ENCODE measurements at regions not wholly inside any gene's neighbourhood (a gene's known extent, or its start where the extent isn't known, plus 50 kb on each side); places are given as distances from the start of the nearest gene placed in this dataset.

GRCh38 chr2:47655563-47655880 lies 84.7 kb upstream of the KCNK12 start:
- DNase-seq, result no peak
- TF ChIP-seq POLR2A (IDR thresholded peaks at IDR 0.05) (no peak), EP300 (IDR thresholded peaks at IDR 0.05; ENCODE audit: low read depth) (no peak), POLR2AphosphoS5 (IDR thresholded peaks at IDR 0.05) (no peak)
- TF ChIP-seq, protein P1, sequence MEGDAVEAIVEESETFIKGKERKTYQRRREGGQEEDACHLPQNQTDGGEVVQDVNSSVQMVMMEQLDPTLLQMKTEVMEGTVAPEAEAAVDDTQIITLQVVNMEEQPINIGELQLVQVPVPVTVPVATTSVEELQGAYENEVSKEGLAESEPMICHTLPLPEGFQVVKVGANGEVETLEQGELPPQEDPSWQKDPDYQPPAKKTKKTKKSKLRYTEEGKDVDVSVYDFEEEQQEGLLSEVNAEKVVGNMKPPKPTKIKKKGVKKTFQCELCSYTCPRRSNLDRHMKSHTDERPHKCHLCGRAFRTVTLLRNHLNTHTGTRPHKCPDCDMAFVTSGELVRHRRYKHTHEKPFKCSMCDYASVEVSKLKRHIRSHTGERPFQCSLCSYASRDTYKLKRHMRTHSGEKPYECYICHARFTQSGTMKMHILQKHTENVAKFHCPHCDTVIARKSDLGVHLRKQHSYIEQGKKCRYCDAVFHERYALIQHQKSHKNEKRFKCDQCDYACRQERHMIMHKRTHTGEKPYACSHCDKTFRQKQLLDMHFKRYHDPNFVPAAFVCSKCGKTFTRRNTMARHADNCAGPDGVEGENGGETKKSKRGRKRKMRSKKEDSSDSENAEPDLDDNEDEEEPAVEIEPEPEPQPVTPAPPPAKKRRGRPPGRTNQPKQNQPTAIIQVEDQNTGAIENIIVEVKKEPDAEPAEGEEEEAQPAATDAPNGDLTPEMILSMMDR (IDR thresholded peaks at IDR 0.05), result no peak
- Histone ChIP-seq H3K27ac (no peak overlapping the region), H3K4me3 (no peak overlapping the region), H3K4me1 (peaks cover 0 to 8% (median 3%) of the 10 kb centered on the region in 4 donors), H3K9me3 (no peaks in the 10 kb centered on the region), H3K27me3 (no peaks in the 10 kb centered on the region), H3K36me3 (no peaks in the 10 kb centered on the region)
- WGBS, 2 donors (ENCODE audit: low coverage in 1 of 2), result 66 to 100% methylated on average over 1 to 2 of the region's 2 CpGs
- intact Hi-C loops (cut with DNase I; ENCODE audit: low total_unique reads) (no loop called here), in situ Hi-C loops (cut with MboI; ENCODE audit: low pct_ligation_motif_present in 1 of 4, low pct_unique_long_range_greater_than_20kb in 1 of 4, low sequenced_read_pairs in 3 of 4) (no loop called here)

DNA sequence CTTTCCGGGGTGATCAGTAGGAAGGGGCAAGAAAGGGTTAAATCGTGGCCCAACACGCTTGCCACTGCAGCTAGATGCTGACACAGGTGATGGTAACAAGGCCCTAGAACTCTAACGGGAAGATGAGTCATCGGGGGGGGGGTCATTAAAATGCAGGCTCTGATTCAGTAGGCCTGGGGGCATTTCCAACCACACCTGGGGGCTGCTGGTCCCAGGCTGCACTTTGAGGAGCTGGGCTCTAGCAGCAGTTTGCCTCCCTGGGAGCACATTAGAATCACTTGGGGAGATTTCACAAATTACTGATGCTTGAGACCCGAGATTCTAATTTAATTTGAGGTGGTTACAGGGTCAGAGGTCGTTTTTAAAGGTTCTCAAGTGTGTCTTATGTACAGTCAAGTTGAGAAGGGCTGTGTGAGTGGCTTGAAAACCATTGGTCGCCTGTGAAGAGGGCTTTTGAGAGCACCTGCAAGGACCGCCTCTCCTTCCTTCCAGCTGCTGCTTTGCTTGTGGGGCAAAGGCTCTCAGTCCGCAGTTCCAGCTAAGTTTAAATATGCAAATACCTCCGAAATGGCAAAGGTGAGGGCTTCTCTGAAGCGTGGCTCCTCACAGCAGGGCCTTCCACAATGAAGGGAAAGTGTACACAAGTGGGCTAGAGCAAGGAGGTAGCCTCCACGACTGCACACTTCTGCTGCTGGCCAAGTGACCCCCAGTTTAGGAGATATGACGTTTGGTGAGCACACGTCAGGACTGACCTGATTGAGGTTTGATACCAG lies 84.2 kb upstream of the KCNK12 start:
- 58 to 69% methylated on average over 3 to 15 of the region's 15 CpGs for WGBS, 2 donors (ENCODE audit: low coverage in 1 of 2)
- TF ChIP-seq EP300 (IDR thresholded peaks at IDR 0.05; ENCODE audit: low read depth) (no peak), POLR2AphosphoS5 (IDR thresholded peaks at IDR 0.05) (no peak), POLR2A (IDR thresholded peaks at IDR 0.05) (no peak)
- TF ChIP-seq, protein P1 (IDR thresholded peaks at IDR 0.05), result no peak
- peaks cover 0 to 8% (median 3%) of the 10 kb centered on the region in 4 donors for H3K4me1 ChIP-seq
- peak; percentile 24 for DNase-seq
- H3K27ac ChIP-seq, result no peak overlapping the region
- H3K27me3 ChIP-seq, result no peaks in the 10 kb centered on the region
- H3K4me3 ChIP-seq, result no peak overlapping the region
- H3K9me3 ChIP-seq, result no peaks in the 10 kb centered on the region
- no peaks in the 10 kb centered on the region for H3K36me3 ChIP-seq
- in situ Hi-C loops (cut with MboI; ENCODE audit: low pct_ligation_motif_present in 1 of 4, low pct_unique_long_range_greater_than_20kb in 1 of 4, low sequenced_read_pairs in 3 of 4), result no loop called here
- intact Hi-C loops (cut with DNase I; ENCODE audit: low total_unique reads), result no loop called here

DNA sequence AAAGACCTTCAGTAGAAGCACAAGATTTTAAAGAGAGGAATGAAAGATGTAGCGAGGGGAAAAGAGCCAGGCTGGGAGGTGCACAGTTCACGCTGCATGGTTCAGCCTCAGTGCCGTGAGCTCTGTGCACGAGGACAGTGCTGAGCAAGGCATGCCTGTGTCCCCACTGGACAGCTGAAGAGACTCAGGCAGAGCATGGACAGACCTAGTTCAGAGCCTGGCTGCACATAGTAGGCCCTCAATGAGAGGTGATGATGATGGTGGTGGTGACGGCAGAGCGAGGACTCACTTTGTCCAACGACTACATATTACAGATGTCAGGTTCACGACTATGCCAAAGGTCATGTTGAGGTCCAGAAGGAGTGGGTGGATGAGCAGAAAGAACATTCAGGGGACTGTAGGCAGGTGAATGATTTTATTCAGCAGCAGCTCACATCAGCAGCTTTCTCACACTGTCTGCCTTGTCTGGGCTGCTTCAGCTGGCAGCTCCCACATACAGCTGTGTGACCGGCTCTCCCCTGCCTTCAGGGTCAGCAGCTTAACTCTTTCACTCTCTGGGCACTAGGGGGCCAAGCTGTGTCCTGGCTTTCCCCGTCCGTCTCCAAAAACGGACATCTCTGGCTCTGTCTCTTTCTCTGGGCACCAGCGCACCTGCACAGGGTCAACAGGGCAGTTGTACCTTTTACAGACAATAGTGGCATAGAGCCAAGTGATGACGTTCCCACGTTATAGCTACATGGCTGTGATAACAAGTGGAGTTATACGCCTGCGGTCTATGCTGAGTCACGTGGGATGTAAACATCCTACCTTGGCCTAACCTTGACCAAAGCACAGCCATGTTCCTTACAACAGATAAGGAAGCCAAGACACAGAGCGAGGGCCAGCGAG lies 83.4 kb upstream of the KCNK12 start:
- H3K4me3 ChIP-seq, result no peak overlapping the region
- no peaks in the 10 kb centered on the region for H3K27me3 ChIP-seq
- peak; percentile 54 for DNase-seq
- no peak for TF ChIP-seq EP300 (IDR thresholded peaks at IDR 0.05; ENCODE audit: low read depth)
- no peak for TF ChIP-seq POLR2AphosphoS5 (IDR thresholded peaks at IDR 0.05)
- TF ChIP-seq, protein P1 (IDR thresholded peaks at IDR 0.05), result no peak
- TF ChIP-seq POLR2A (IDR thresholded peaks at IDR 0.05), result no peak
- no peaks in the 10 kb centered on the region for H3K36me3 ChIP-seq
- H3K27ac ChIP-seq, result no peak overlapping the region
- H3K9me3 ChIP-seq, result no peaks in the 10 kb centered on the region
- in situ Hi-C loops (cut with MboI; ENCODE audit: low pct_ligation_motif_present in 1 of 4, low pct_unique_long_range_greater_than_20kb in 1 of 4, low sequenced_read_pairs in 3 of 4) (no loop called here), intact Hi-C loops (cut with DNase I; ENCODE audit: low total_unique reads) (no loop called here)
- peaks cover 0 to 8% (median 3%) of the 10 kb centered on the region in 4 donors for H3K4me1 ChIP-seq
- 48% methylated on average over 20 of the region's 20 CpGs; no CpG with 5 or more reads in 1 of the 2 donors for WGBS, 2 donors (ENCODE audit: low coverage in 1 of 2)

DNA sequence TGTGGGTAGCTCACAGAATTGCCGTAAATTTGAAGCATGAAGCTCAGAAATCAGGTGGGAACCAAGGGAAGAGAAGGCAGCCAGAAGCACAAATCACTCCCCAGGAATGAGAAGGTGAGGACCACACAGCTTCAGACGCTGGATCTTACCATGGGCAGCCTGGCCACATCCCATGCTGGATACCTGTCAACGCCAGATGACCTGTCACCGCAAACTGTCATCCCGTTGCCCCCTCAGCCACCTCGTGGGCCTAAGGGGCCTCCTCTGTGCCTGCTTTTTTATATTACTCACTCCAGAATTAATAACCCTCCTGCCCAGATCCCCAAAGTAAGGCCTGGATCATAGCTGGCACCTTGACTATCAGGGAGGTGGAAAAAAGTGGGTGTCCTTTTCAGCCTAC lies 82.3 kb upstream of the KCNK12 start:
- Histone ChIP-seq H3K9me3 (no peaks in the 10 kb centered on the region), H3K27me3 (no peaks in the 10 kb centered on the region), H3K36me3 (no peaks in the 10 kb centered on the region), H3K4me1 (peaks cover 0 to 8% (median 3%) of the 10 kb centered on the region in 4 donors), H3K27ac (no peak overlapping the region), H3K4me3 (no peak overlapping the region)
- no peak for DNase-seq
- intact Hi-C loops (cut with DNase I; ENCODE audit: low total_unique reads), result no loop called here
- in situ Hi-C loops (cut with MboI; ENCODE audit: low pct_ligation_motif_present in 1 of 4, low pct_unique_long_range_greater_than_20kb in 1 of 4, low sequenced_read_pairs in 3 of 4), result no loop called here
- 80 to 90% methylated on average over 1 to 6 of the region's 6 CpGs for WGBS, 2 donors (ENCODE audit: low coverage in 1 of 2)
- TF ChIP-seq POLR2A (IDR thresholded peaks at IDR 0.05) (no peak), POLR2AphosphoS5 (IDR thresholded peaks at IDR 0.05) (no peak), EP300 (IDR thresholded peaks at IDR 0.05; ENCODE audit: low read depth) (no peak)
- TF ChIP-seq, protein P1 (IDR thresholded peaks at IDR 0.05), result no peak

Data from transverse colon (tissue), 4 donors.